GM19099 (cell line): ENCODE measurements at regions not wholly inside any gene's neighbourhood (a gene's known extent, or its start where the extent isn't known, plus 50 kb on each side); places are given as distances from the start of the nearest gene placed in this dataset.

ENCODE experiments used
- POLR2A ChIP-seq: IDR thresholded peaks from 3 replicates; pipeline ENCODE4 v1.6.1; 2011; ENCODE audit warnings: low read depth; ENCODE audit not compliant: insufficient read length; ENCODE audit errors: extremely low read depth

DNA sequence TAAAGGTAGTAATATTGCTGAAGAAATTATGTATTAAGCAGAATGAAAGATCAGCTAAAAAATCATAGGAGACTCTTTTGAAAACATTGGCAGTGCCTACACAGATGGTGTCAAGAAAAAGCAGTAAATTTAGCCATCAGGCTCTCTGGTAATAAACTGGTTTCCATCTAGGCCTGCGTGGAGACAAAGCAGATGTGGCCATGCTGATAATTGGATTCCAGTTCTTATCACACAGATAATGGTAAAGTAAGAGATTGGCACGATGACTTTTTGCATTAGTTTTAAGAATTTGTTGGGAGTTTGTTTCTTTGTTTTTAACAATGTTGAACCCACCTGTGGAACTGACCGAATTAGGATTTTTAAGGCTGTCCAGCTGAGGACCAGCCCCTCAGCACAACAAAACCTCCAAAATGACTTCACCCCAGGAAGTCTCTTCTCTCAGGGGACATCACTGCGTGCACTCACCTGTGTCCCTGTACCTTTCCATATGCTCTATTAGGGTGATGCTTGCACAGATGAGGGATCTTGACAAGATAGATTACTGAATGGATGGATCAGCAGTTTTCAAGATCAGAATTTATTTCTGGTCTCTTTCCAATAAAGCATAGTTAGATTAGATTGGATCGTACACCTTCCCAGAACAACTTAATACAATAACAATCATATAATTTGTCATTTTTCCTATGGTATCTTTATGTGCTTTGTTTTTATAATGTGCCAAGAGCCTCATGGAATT lies 69.1 kb upstream of the DNAJC10 start:
- TF ChIP-seq POLR2A: no peak

DNA sequence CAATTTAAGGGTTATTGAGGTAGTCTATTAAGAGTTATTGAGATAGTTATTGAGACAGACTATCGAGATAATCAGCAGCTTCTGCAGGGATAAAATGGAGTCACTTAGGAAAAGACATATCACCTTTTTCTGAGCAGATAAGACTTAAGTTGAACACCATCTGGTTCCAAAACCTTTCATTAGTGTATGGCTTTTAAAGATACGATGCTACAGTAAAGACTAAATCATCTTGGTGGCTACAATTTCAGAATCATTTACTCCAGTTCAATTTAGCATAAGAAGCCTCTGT lies 68.6 kb upstream of the DNAJC10 start:
- no peak for TF ChIP-seq POLR2A

DNA sequence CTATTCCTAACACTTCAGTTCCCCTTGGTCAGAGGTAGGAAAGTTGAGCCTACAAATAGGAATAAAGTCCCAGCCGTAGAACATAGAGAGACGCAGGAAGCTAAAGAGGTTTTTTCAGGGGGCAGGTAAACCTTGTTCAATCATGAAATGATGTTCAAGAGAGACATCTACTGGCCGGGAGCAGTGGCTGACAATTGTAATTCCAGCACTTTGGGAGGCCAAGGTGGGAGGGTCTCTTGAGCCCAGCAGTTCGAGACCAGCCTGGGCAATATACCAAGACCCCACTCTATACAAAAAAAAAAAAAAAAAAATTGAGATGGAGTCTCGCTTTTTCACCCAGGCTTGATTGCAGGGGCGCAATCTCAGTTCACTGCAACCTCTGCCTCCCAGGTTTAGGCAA lies 66.7 kb upstream of the DNAJC10 start:
- no peak for TF ChIP-seq POLR2A

DNA sequence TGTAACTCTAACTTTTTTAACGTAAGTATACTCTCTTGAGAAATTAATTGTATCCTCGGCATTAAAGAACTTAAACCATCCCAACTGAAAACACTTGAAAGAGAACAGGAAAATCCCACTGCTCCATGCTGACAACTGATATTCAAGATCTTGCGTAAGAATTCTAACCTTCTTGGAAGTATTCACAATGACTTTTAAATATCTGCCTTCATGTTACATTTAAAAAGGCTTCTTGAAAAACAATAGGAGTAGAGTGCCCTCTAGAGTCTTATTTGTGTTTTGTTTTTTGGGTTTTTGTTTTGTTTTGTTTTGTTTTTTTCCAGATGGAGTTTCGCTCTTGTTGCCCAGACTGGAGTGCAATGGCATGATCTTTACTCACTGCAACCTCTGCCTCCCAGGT lies 65.4 kb upstream of the DNAJC10 start:
- no peak for TF ChIP-seq POLR2A

DNA sequence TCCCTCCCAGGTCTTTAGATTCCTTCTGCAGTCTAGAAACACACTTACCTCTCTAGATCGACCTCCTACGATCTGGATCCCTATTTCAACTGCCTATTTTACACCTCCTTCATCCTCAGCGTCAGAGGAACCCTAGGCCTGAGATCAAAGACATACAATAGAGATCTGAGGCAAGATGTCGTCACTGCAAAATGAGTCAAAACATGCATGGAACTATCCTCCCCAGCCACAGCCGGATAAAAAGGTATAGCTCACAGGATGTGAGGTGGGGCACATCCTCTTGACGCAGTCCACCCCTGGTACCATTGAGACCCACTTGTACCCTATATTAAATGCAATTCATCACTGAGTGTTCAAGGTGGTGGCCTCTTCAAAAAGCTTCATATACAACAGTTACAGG lies 63.7 kb upstream of the DNAJC10 start:
- TF ChIP-seq POLR2A: no peak

DNA sequence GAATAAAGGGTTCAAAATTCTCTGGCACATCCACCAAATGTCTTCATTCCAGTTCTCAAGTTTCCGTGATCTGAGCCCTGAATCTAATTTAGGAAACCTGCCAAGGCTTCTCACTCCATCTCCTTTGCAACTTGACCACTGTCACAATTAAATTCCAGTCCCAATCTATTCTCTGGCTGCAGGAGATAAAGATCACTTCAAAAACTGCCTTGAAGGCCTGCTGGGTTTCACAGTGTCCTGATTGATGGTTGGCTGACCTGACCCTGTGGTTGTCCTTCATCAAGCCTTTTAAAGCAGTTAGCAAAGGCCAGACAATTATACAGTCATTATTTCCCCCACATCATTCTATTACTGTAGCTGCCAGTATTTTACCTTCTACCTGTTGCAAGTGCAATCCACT lies 60.3 kb upstream of the DNAJC10 start:
- no peak for TF ChIP-seq POLR2A

DNA sequence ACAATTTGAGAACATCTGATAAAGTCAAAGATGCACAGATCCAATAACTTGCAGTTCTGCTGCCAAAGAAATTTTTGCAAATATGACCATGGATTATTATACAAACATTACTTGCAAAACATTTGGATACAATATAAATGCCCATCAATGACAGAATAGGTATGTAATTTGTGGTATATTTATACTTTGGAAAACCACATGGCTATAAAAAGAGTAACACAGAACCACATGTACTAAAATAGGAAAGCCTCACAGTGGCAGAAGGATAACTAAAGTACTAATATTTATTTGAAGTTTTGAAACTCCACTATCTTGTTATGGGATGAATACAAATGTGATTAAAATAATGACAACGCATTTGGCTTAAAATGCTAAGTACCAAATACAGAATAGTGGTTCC lies 51.8 kb upstream of the DNAJC10 start:
- TF ChIP-seq POLR2A: no peak
